Mammary epithelial cell (primary cell): ENCODE measurements at regions not wholly inside any gene's neighbourhood (a gene's known extent, or its start where the extent isn't known, plus 50 kb on each side); places are given as distances from the start of the nearest gene placed in this dataset.

Source experiments
- EZH2 ChIP-seq: IDR thresholded peaks from 2 replicates; pipeline ENCODE4 v1.6.1; 2012; ENCODE audit warnings: low read length, inconsistent platforms, borderline replicate concordance
- TF ChIP-seq, protein P1 (sequence below), 2 donors: IDR thresholded peaks in 1 of 2; conservative IDR thresholded peaks in 1 of 2; 2 replicates each; pipeline ENCODE4 v1.5.1; 2011 to 2012; ENCODE audit warnings: inconsistent platforms in 2 of 2, low read length in 2 of 2, mild to moderate bottlenecking in 2 of 2, control low read depth in 1 of 2, low read depth in 1 of 2; ENCODE audit not compliant: insufficient read depth in 1 of 2; ENCODE audit errors: extremely low read depth in 1 of 2

- TF ChIP-seq, protein P1, sequence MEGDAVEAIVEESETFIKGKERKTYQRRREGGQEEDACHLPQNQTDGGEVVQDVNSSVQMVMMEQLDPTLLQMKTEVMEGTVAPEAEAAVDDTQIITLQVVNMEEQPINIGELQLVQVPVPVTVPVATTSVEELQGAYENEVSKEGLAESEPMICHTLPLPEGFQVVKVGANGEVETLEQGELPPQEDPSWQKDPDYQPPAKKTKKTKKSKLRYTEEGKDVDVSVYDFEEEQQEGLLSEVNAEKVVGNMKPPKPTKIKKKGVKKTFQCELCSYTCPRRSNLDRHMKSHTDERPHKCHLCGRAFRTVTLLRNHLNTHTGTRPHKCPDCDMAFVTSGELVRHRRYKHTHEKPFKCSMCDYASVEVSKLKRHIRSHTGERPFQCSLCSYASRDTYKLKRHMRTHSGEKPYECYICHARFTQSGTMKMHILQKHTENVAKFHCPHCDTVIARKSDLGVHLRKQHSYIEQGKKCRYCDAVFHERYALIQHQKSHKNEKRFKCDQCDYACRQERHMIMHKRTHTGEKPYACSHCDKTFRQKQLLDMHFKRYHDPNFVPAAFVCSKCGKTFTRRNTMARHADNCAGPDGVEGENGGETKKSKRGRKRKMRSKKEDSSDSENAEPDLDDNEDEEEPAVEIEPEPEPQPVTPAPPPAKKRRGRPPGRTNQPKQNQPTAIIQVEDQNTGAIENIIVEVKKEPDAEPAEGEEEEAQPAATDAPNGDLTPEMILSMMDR (conservative IDR thresholded peaks at IDR 0.05 in 1 of 2, IDR thresholded peaks at IDR 0.05 in 1 of 2; ENCODE audit: extremely low read depth in 1 of 2, insufficient read depth in 1 of 2, low read depth in 1 of 2, low read length in 2 of 2) = no peak
- no peak for TF ChIP-seq EZH2
Measured at GRCh38 chr2:205869439-205869838, 187.1 kb downstream of the NRP2 start.
